Epithelial cell of proximal tubule (primary cell): ENCODE measurements at regions not wholly inside any gene's neighbourhood (a gene's known extent, or its start where the extent isn't known, plus 50 kb on each side); places are given as distances from the start of the nearest gene placed in this dataset.

Experiments used
- DNase-seq: peaks from one replicate; pipeline ENCODE4 v3.0.0-alpha.2; 2011; ENCODE audit warnings: low read depth
- H3K4me3 ChIP-seq: 2 replicates; pipeline ENCODE4 v1.5.1; 2011; ENCODE audit warnings: low read depth, mild to moderate bottlenecking, low read length
- TF ChIP-seq, protein P1 (sequence below): conservative IDR thresholded peaks from 2 replicates; pipeline ENCODE4 v1.5.1; 2012; ENCODE audit warnings: low read depth, mild to moderate bottlenecking, low read length

DNA sequence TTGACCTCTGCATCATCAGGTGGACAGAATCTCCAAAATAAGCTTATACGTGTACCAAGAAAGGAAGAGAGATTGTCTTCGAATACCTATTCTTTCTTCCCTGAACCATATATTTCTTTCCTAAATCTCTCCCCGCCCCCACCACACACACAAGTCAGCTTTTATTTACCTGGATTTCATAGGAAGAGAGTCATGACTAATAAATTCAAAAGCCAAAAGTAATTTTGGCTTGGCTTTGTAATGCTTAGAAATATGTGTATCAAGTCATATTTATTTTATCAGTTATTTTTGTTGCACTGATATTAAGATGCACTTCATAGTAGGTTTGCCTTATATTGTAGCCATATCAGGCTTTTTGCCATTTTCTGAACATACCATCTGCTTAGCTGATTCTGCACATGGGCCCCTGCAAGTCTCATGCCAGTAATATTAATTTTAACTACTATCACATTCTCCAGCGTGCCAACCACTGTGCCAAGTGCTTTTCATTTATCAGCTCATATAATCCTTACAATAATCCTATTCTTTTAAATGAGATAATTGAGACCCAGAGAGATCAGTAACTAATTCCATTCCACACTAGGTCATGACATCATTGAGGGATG, 1405.3 kb upstream of the NUDT12 start:
- TF ChIP-seq, protein P1, sequence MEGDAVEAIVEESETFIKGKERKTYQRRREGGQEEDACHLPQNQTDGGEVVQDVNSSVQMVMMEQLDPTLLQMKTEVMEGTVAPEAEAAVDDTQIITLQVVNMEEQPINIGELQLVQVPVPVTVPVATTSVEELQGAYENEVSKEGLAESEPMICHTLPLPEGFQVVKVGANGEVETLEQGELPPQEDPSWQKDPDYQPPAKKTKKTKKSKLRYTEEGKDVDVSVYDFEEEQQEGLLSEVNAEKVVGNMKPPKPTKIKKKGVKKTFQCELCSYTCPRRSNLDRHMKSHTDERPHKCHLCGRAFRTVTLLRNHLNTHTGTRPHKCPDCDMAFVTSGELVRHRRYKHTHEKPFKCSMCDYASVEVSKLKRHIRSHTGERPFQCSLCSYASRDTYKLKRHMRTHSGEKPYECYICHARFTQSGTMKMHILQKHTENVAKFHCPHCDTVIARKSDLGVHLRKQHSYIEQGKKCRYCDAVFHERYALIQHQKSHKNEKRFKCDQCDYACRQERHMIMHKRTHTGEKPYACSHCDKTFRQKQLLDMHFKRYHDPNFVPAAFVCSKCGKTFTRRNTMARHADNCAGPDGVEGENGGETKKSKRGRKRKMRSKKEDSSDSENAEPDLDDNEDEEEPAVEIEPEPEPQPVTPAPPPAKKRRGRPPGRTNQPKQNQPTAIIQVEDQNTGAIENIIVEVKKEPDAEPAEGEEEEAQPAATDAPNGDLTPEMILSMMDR: no peak
- H3K4me3 ChIP-seq: no peak overlapping the region
- DNase-seq: no peak

- TF ChIP-seq, protein P1: no peak
- H3K4me3 ChIP-seq: no peak overlapping the region
- DNase-seq: no peak
These were observed 1402.4 kb upstream of the NUDT12 start for GRCh38 chr5:104965006-104965405.

GRCh38 chr5:104955479-104955878, 1392.9 kb upstream of the NUDT12 start:
- DNase-seq: no peak
- H3K4me3 ChIP-seq: no peak overlapping the region
- TF ChIP-seq, protein P1: no peak

DNA sequence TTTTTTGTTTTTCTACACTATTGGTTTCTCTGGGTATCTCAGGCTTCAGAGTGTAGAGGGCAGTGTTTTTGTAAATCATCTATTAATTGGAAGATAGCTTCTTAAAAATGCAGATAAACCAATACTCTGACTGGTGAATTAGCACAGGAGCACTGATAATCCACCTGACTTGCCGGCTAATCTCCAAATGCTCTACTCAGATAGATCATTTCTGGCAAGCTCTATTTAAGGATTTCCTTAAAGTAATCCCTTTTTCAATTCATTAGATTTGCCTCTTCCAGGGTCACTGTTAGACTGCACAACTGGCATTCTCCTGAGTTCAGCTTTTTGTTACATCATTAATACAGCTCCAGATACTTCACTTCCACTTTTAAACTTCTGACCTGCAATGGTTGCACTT, 1390.3 kb upstream of the NUDT12 start:
- DNase-seq: no peak
- TF ChIP-seq, protein P1: no peak
- no peak overlapping the region for H3K4me3 ChIP-seq

- TF ChIP-seq, protein P1: no peak
- DNase-seq: no peak
- no peak overlapping the region for H3K4me3 ChIP-seq
These were observed 1389.2 kb upstream of the NUDT12 start for GRCh38 chr5:104951829-104952228.

- TF ChIP-seq, protein P1: no peak
- no peak for DNase-seq
- H3K4me3 ChIP-seq: no peak overlapping the region
These were observed 1384.5 kb upstream of the NUDT12 start for GRCh38 chr5:104947076-104947475.

GRCh38 chr5:104942735-104943134, 1380.1 kb upstream of the NUDT12 start:
- no peak for DNase-seq
- no peak overlapping the region for H3K4me3 ChIP-seq
- TF ChIP-seq, protein P1: no peak
